ENCODE measurements at regions not wholly inside any gene's neighbourhood (a gene's known extent, or its start where the extent isn't known, plus 50 kb on each side); places are given as distances from the start of the nearest gene placed in this dataset.
A peak's percentile ranks its signal among the peaks of the same experiment; 100 is the strongest.

DNA sequence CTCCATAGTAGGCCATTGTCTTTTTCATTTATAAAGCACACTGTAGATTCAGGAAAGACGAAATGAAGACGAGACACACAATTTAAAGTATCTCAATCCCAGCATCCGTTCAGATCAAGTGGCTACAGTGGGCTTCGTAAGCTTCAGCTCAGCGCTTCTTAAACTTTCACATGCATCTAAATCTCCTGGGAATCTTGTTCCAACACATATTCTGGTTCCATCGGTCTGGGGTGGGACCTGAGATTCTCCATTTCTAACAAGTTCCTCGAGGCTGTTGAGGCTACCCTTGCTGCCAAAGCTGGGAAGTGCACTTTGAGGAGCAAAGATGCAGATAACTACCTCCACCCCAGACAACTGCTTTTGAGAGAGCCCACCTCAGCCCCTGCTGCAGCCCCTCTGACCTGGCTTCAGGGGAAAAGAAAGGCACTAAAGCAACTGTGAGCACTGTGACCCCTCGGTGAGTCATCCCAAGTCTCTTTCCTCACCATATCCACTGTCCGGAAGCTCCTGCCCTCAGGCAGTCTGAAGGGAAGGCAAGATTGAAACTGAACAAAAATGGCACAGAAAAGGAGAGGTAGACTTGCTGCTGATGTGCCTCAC lies 201.1 kb upstream of the FBXO11 start:
- ATAC-seq (no peak), DNase-seq (no peak)
- Mint-ChIP-seq H3K27me3 (ENCODE audit: low read depth) (no peaks in the 10 kb centered on the region), H3K4me3 (no peak overlapping the region), H3K36me3 (ENCODE audit: insufficient read depth) (no peaks in the 10 kb centered on the region), H3K4me1 (ENCODE audit: low read depth) (peaks cover 12% of the 10 kb centered on the region), H3K9me3 (no peaks in the 10 kb centered on the region)

DNA sequence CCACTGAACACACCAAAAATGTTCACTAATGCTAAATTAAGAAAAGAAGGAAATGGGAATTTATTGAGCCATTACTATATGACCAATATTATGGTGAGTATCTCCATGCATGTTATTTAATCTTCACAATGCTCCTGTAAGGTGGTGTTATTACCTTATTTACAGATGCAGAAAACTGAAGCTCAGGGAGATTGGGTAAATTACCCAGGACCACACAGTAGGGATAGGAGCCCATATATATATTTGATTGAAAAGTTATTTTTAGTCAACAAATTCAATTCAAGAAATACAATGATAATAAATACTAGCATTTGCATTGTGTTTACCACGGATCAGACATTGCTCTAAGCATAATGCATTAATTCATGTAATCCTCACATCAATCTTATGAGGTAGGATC lies 202.2 kb upstream of the FBXO11 start:
- no peak for DNase-seq
- H3K4me3 Mint-ChIP-seq, result no peak overlapping the region
- H3K36me3 Mint-ChIP-seq (ENCODE audit: insufficient read depth), result no peaks in the 10 kb centered on the region
- H3K27me3 Mint-ChIP-seq (ENCODE audit: low read depth), result no peaks in the 10 kb centered on the region
- ATAC-seq, result no peak
- no peaks in the 10 kb centered on the region for H3K9me3 Mint-ChIP-seq
- peaks cover 12% of the 10 kb centered on the region for H3K4me1 Mint-ChIP-seq (ENCODE audit: low read depth)

DNA sequence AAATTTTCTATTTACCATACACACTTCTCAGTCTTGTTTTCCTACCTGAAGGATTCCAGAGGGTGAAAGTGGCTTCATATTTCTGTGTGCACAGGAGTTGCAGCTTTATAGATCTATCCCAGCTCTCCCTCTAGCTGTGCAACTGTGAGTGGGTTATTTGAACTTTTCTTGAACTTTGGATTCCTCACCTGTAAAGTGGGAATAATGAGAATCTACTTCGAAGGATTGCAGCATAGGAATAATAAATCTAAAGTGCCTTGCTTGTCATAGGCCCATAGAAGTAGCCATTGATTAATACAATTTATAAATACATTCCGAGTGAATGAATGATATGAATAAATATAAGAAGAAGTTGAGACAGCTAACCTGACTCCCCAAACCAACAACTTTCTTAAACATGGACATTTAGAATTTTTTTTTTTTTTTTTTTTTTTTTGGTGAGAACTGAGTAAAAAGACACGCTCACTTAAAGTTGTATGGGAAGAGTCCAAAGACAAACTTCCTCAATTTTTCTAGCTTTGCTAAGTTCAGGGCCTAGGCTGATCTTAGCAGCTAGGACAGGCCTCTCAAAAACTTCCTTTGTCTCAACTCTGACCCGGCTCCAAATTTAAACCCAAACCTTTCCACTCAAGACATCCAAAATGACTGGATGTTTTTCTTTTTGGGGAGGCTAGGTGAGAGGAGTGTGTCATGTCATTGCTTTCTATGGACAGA lies 203.3 kb upstream of the FBXO11 start:
- Mint-ChIP-seq H3K4me1 (ENCODE audit: low read depth) (peaks cover 22% of the 10 kb centered on the region), H3K36me3 (ENCODE audit: insufficient read depth) (no peaks in the 10 kb centered on the region), H3K9me3 (no peaks in the 10 kb centered on the region), H3K27me3 (ENCODE audit: low read depth) (no peaks in the 10 kb centered on the region), H3K4me3 (no peak overlapping the region)
- DNase-seq, result no peak
- ATAC-seq, result no peak

GRCh38 chr2:48110492-48110891 lies 204.0 kb upstream of the FOXN2 start:
- H3K4me3 Mint-ChIP-seq, result peak overlapping the region; percentile 86
- no peak for ATAC-seq
- H3K4me1 Mint-ChIP-seq (ENCODE audit: low read depth), result peaks cover 24% of the 10 kb centered on the region

GRCh38 chr2:48112911-48113680 lies 201.4 kb upstream of the FOXN2 start:
- Mint-ChIP-seq H3K36me3 (ENCODE audit: insufficient read depth) (no peaks in the 10 kb centered on the region), H3K27me3 (ENCODE audit: low read depth) (no peaks in the 10 kb centered on the region), H3K4me3 (no peak overlapping the region), H3K9me3 (no peaks in the 10 kb centered on the region), H3K4me1 (ENCODE audit: low read depth) (peaks cover 22% of the 10 kb centered on the region)
- no peak for ATAC-seq
- no peak for DNase-seq

More at GRCh38 chr2:48110492-48110891, 204.0 kb upstream of the FOXN2 start:
- no peaks in the 10 kb centered on the region for H3K9me3 Mint-ChIP-seq
- no peaks in the 10 kb centered on the region for H3K36me3 Mint-ChIP-seq (ENCODE audit: insufficient read depth)
- no peaks in the 10 kb centered on the region for H3K27me3 Mint-ChIP-seq (ENCODE audit: low read depth)
- no peak for DNase-seq

- Mint-ChIP-seq H3K4me1 (ENCODE audit: low read depth) (peaks cover 22% of the 10 kb centered on the region), H3K27me3 (ENCODE audit: low read depth) (no peaks in the 10 kb centered on the region), H3K4me3 (no peak overlapping the region), H3K9me3 (no peaks in the 10 kb centered on the region), H3K36me3 (ENCODE audit: insufficient read depth) (no peaks in the 10 kb centered on the region)
- ATAC-seq (no peak), DNase-seq (no peak)
Observed at GRCh38 chr2:48113767-48114166, 200.7 kb upstream of the FOXN2 start.

DNA sequence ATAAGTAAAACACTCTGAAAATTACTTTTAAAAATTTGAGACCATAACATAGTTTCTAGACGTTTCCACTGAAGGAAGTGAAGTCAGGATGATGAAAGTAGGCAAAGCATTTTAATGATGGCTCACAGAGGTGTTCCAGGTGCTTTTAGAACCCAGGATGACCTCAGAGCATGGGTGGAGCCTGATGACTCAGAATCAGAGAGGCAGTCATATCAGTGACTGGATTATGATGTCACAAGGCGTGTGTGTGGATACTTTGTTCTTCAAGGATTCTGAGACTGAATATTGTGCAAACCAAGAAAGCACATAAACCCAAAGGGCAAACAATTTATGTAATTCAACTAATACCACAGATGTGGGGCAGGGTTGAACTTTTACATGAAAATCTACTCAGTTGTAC lies 200.2 kb upstream of the FOXN2 start:
- Mint-ChIP-seq H3K27me3 (ENCODE audit: low read depth) (no peaks in the 10 kb centered on the region), H3K36me3 (ENCODE audit: insufficient read depth) (no peaks in the 10 kb centered on the region), H3K4me1 (ENCODE audit: low read depth) (peaks cover 22% of the 10 kb centered on the region), H3K4me3 (no peak overlapping the region), H3K9me3 (no peaks in the 10 kb centered on the region)
- peak; percentile 61 to 71 for ATAC-seq
- peak; percentile 59 for DNase-seq

GRCh38 chr2:48116497-48116896 lies 198.0 kb upstream of the FOXN2 start:
- DNase-seq, result no peak
- H3K27me3 Mint-ChIP-seq (ENCODE audit: low read depth), result no peaks in the 10 kb centered on the region

GRCh38 chr2:48118895-48119294 lies 195.6 kb upstream of the FOXN2 start:
- Mint-ChIP-seq H3K36me3 (ENCODE audit: insufficient read depth) (no peaks in the 10 kb centered on the region), H3K27me3 (ENCODE audit: low read depth) (no peaks in the 10 kb centered on the region), H3K9me3 (no peaks in the 10 kb centered on the region), H3K4me1 (ENCODE audit: low read depth) (peaks cover 13% of the 10 kb centered on the region), H3K4me3 (no peak overlapping the region)
- DNase-seq (no peak), ATAC-seq (no peak)

More at GRCh38 chr2:48116497-48116896, 198.0 kb upstream of the FOXN2 start:
- Mint-ChIP-seq H3K4me1 (ENCODE audit: low read depth) (peaks cover 19% of the 10 kb centered on the region), H3K36me3 (ENCODE audit: insufficient read depth) (no peaks in the 10 kb centered on the region), H3K9me3 (no peaks in the 10 kb centered on the region), H3K4me3 (no peak overlapping the region)
- ATAC-seq, result no peak

DNA sequence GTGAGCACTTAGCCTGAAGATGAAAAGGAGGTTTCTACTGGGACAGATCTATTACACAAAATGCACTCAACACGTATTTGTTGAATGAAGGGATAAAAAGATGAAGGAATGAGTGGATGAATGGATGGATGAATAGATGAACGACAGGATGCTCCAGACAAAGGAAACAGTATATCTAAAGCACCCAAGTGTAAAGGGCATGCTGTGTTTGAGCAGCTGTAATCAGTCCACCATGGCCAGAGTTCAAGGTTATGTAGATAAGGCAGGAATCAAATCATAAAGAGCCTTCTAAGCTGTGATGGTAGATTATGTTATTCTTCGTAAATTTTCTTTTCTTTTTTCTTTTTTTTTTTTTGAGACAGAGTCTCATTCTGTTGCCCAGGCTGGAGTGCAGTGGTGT lies 194.4 kb upstream of the FOXN2 start:
- no peaks in the 10 kb centered on the region for H3K36me3 Mint-ChIP-seq (ENCODE audit: insufficient read depth)
- ATAC-seq (no peak), DNase-seq (no peak)
- H3K9me3 Mint-ChIP-seq, result no peaks in the 10 kb centered on the region
- H3K4me3 Mint-ChIP-seq, result no peak overlapping the region
- H3K4me1 Mint-ChIP-seq (ENCODE audit: low read depth), result peaks cover 5% of the 10 kb centered on the region
- H3K27me3 Mint-ChIP-seq (ENCODE audit: low read depth), result no peaks in the 10 kb centered on the region

DNA sequence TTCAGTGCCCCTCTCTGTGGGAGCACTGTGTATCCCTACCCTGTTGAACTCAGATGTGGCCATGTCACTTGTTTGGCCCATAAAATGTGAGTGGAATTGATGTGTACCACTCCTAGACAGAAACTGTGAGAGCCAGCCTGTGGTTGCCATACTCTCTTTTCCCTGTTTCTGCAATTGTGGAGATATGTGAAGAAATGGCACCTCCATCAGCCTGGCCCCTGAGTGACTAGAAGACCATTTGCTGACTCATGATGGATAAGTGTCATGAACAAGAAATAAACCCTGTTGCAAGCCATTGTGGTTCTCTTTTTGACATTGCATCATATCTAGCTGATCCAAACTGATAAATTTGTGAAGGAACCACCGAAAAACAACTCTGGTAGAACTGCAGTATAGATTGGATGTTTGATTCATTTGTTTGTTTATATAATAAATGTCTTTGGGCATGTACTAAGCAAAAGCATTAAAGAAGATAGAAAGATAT lies 193.7 kb upstream of the FOXN2 start:
- Mint-ChIP-seq H3K27me3 (ENCODE audit: low read depth) (no peaks in the 10 kb centered on the region), H3K4me3 (no peak overlapping the region), H3K36me3 (ENCODE audit: insufficient read depth) (no peaks in the 10 kb centered on the region), H3K4me1 (ENCODE audit: low read depth) (peaks cover 5% of the 10 kb centered on the region), H3K9me3 (no peaks in the 10 kb centered on the region)
- DNase-seq, result no peak
- peak in 1 of 2 donors; percentile 23 for ATAC-seq

- Mint-ChIP-seq H3K27me3 (ENCODE audit: low read depth) (no peaks in the 10 kb centered on the region), H3K4me3 (no peak overlapping the region), H3K9me3 (no peaks in the 10 kb centered on the region), H3K36me3 (ENCODE audit: insufficient read depth) (no peaks in the 10 kb centered on the region), H3K4me1 (ENCODE audit: low read depth) (peaks cover 5% of the 10 kb centered on the region)
- ATAC-seq (peak; percentile 35 to 51), DNase-seq (no peak)
Observed at GRCh38 chr2:48122166-48122565, 192.3 kb upstream of the FOXN2 start.

- Mint-ChIP-seq H3K9me3 (no peaks in the 10 kb centered on the region), H3K27me3 (ENCODE audit: low read depth) (no peaks in the 10 kb centered on the region), H3K4me1 (ENCODE audit: low read depth) (peaks cover 5% of the 10 kb centered on the region), H3K4me3 (no peak overlapping the region), H3K36me3 (ENCODE audit: insufficient read depth) (no peaks in the 10 kb centered on the region)
- ATAC-seq (no peak), DNase-seq (no peak)
Observed at GRCh38 chr2:48124592-48124991, 189.9 kb upstream of the FOXN2 start.

DNA sequence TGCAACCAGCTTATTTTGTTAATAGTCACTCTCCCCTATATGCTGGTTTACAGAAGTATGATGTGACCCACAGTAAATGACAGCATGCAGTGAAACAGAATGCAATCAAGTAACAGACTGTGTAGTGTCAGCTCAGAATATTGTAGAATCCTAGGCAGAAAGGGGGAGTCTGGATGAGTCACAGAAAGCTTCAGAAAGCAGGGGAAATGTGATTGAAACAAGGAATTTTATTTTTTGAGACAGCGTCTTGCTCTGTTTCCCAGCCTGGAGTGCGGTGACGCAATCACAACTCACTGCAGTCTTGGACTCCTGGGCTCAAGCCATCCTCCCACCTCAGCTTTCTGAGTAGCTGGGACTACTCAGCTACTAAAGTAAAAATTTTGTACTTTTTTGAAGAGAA lies 188.3 kb upstream of the FOXN2 start:
- H3K4me3 Mint-ChIP-seq, result no peak overlapping the region
- no peak for DNase-seq
- H3K4me1 Mint-ChIP-seq (ENCODE audit: low read depth), result peaks cover 6% of the 10 kb centered on the region
- no peaks in the 10 kb centered on the region for H3K27me3 Mint-ChIP-seq (ENCODE audit: low read depth)
- no peaks in the 10 kb centered on the region for H3K9me3 Mint-ChIP-seq
- no peak for ATAC-seq
- H3K36me3 Mint-ChIP-seq (ENCODE audit: insufficient read depth), result no peaks in the 10 kb centered on the region

Measured in activated T-cell treated with anti-CD3 and anti-CD28 coated beads, Interleukin-2, amount 50 U/mL, for 4 hours (primary cell).